DMS53 treated with DMSO at 0.1 percent for 48 hours (cell line): ENCODE measurements at regions not wholly inside any gene's neighbourhood (a gene's known extent, or its start where the extent isn't known, plus 50 kb on each side); places are given as distances from the start of the nearest gene placed in this dataset.
A peak's percentile ranks its signal among the peaks of the same experiment; 100 is the strongest.

ENCODE experiments used
- DNase-seq: peaks from one replicate; lab custom pipeline; 2025; ENCODE audit not compliant: unreplicated experiment; lab: John Stamatoyannopoulos, UW

GRCh38 chr2:239465017-239466001, 64.5 kb upstream of the HDAC4 start:
- DNase-seq, result peak; percentile 66

GRCh38 chr2:239464166-239465016, 63.6 kb upstream of the HDAC4 start:
- DNase-seq, result no peak

- DNase-seq, result no peak
Observed at GRCh38 chr2:239463541-239464165, 62.8 kb upstream of the HDAC4 start.

- DNase-seq, result no peak
Observed at GRCh38 chr2:239462671-239463506, 62.1 kb upstream of the HDAC4 start.

GRCh38 chr2:239462191-239462515, 61.3 kb upstream of the HDAC4 start:
- no peak for DNase-seq

GRCh38 chr2:239461291-239462190, 60.7 kb upstream of the HDAC4 start:
- no peak for DNase-seq

GRCh38 chr2:239460780-239461179, 60.0 kb upstream of the HDAC4 start:
- DNase-seq, result no peak

GRCh38 chr2:239459606-239460005, 58.8 kb upstream of the HDAC4 start:
- DNase-seq, result no peak

GRCh38 chr2:239459056-239459455, 58.2 kb upstream of the HDAC4 start:
- no peak for DNase-seq

- DNase-seq, result no peak
Observed at GRCh38 chr2:239457586-239458445, 57.0 kb upstream of the HDAC4 start.

- no peak for DNase-seq
Observed at GRCh38 chr2:239456940-239457339, 56.1 kb upstream of the HDAC4 start.

- DNase-seq, result no peak
Observed at GRCh38 chr2:239455436-239456203, 54.8 kb upstream of the HDAC4 start.

- DNase-seq, result no peak
Observed at GRCh38 chr2:239454507-239454906, 53.7 kb upstream of the HDAC4 start.
